HG02943 (cell line): ENCODE measurements at regions not wholly inside any gene's neighbourhood (a gene's known extent, or its start where the extent isn't known, plus 50 kb on each side); places are given as distances from the start of the nearest gene placed in this dataset.

Experiments used
- ATAC-seq: cut with Tn5 transposase; IDR thresholded peaks from one replicate; pipeline ENCODE4 v1.9.1; 2021; ENCODE audit warnings: mild to moderate bottlenecking, low read depth, moderate library complexity; ENCODE audit not compliant: unreplicated experiment

GRCh38 chr6:169891421-169891820 lies 140.0 kb downstream of the ERMARD start:
- no peak for ATAC-seq

GRCh38 chr6:169890901-169891300 lies 139.5 kb downstream of the ERMARD start:
- no peak for ATAC-seq

GRCh38 chr6:169890049-169890448 lies 138.6 kb downstream of the ERMARD start:
- no peak for ATAC-seq

GRCh38 chr6:169887529-169888140 lies 136.2 kb downstream of the ERMARD start:
- ATAC-seq: no peak

GRCh38 chr6:169886631-169887227 lies 135.3 kb downstream of the ERMARD start:
- no peak for ATAC-seq

- no peak for ATAC-seq
Measured at GRCh38 chr6:169885831-169886230, 134.4 kb downstream of the ERMARD start.

- no peak for ATAC-seq
Measured at GRCh38 chr6:169885131-169885530, 133.7 kb downstream of the ERMARD start.

- ATAC-seq: no peak
Measured at GRCh38 chr6:169884158-169884557, 132.7 kb downstream of the ERMARD start.

GRCh38 chr6:169883316-169883715 lies 131.9 kb downstream of the ERMARD start:
- no peak for ATAC-seq

- no peak for ATAC-seq
Measured at GRCh38 chr6:169881976-169882375, 130.6 kb downstream of the ERMARD start.

GRCh38 chr6:169881398-169881797 lies 130.0 kb downstream of the ERMARD start:
- no peak for ATAC-seq

- no peak for ATAC-seq
Measured at GRCh38 chr6:169880516-169880915, 129.1 kb downstream of the ERMARD start.

- ATAC-seq: no peak
Measured at GRCh38 chr6:169869301-169869700, 117.9 kb downstream of the ERMARD start.

GRCh38 chr6:169868458-169868857 lies 117.0 kb downstream of the ERMARD start:
- peak; percentile 75 for ATAC-seq

GRCh38 chr6:169867751-169868191 lies 116.3 kb downstream of the ERMARD start:
- no peak for ATAC-seq

GRCh38 chr6:169866668-169867521 lies 115.5 kb downstream of the ERMARD start:
- no peak for ATAC-seq

- no peak for ATAC-seq
Measured at GRCh38 chr6:169866140-169866534, 114.7 kb downstream of the ERMARD start.

GRCh38 chr6:169865346-169866139 lies 114.1 kb downstream of the ERMARD start:
- no peak for ATAC-seq

- no peak for ATAC-seq
Measured at GRCh38 chr6:169864148-169865020, 113.0 kb downstream of the ERMARD start.

GRCh38 chr6:169863710-169864109 lies 112.3 kb downstream of the ERMARD start:
- ATAC-seq: no peak
